ENCODE measurements at regions not wholly inside any gene's neighbourhood (a gene's known extent, or its start where the extent isn't known, plus 50 kb on each side); places are given as distances from the start of the nearest gene placed in this dataset.
"Not testable (repeated sequence)": the region's sequence is repeated elsewhere in the genome, so short reads cannot be mapped to it uniquely, and the experiment has no call there.

DNA sequence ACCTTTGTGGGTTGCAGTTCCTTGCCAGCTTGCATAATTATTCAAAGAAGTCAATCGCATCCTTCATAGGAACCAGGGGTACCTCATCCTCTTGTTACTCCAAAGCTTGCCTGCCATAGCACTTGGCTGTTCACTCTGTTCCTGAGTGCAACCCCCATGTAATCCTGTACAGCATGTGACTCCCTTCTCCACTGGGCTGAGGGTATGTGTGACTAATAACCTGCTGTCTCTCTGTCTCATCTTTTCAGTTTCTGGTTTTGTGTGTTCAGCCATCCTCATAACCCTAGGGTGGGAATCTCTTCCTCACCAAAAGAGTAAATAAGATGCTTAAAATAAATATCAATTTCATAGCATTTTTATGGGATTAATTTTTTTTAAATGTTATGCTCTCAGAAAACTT is 351.9 kb downstream of the S1PR1 start:
- DNase-seq, result no peak

DNA sequence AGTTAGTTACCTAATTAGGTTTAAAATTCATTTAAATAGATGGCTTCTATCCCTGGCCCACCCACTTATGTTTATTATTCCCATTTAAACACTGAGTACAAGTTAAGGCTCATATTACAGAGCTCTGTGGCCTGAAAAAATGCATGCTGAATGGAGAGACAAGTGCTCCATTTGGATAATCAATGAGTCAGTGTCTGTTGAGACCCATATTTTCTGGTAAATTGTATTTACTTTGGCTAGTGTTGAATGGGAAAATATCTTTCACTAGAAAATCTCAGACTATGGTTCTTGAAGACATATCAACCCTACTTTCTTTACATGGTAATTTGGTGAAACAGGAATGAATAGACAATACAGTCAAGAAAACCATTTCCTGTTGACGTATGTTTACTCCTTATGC is 356.0 kb downstream of the S1PR1 start:
- DNase-seq, result no peak

DNA sequence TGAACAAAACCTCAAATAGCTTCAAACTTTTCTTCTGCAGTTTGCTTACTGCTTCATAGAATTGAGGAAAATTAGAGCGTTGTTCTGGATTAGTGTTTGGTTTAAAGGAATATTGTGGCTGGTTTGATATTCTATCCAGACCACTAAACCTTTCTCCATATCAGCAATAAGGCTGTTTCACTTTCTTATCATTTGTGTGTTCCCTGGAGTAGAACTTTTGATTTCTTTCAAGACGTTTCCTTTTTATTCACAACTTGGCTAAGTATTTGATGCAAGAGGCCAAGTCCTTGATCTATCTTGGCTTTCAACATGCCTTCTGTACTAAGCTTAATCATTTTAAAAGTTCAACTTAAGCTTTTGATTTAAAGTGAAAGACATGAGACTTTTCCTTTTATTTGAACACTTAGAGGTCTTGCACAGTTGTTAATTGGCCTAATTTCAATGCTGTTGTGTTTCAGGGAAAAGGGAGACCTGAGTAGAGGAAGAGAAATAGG is 359.1 kb downstream of the S1PR1 start:
- no peak for DNase-seq

DNA sequence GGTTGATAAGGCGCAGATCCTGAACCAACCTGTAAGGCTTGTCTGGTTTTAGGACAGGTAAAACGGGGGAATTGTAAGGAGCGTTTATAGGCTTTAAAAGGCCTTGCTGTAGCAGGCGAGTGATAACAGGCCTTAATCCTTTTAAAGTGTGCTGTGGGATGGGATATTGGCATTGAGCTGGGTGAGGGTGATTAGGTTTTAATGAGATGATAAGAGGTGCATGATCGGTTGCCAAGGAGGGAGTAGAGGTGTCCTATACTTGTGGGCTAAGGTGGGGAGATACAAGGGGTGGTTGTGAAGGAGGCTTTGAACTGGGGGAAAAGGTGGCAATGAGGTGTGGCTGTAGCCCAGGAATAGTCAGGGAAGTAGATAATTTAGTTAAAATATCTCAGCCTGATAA is 363.8 kb downstream of the S1PR1 start:
- not testable (repeated sequence) for DNase-seq

DNA sequence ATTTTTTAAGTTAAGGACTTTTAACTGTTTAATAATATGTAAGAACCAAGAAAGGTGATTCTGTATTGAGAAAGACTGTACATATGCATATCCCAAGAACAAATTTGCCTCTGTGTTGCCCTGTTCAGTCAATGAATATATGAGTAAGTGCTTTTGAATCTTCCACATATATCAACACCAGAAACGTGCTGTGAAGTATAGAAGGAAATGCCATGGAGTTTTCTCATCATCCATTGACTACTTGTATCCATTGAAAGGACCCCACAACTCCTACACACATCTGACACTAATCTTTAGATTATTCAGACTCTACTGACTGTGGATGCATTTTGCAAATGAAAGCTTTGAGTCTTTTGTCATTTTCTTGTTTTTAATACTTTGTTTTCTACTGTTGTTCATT is 366.9 kb downstream of the S1PR1 start:
- DNase-seq, result no peak

DNA sequence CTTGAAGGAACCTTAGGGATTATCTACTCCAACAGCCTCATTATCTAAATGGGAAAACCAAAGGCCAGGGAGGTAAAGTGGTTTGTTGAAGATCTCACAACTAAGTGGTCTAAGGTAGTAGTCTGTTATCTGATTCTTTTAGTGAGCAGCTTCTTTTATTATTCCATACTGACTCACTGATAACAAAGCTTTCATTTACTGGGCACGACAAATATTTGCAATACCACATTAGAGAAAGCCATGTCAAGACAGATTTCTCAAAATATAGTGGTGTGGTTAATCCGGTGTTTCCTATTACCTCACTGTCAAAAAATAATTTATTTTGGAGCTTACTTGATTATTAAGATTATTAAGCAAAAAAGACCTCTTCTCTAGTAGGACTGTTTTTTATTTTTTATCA is 369.1 kb downstream of the S1PR1 start:
- DNase-seq, result no peak

DNA sequence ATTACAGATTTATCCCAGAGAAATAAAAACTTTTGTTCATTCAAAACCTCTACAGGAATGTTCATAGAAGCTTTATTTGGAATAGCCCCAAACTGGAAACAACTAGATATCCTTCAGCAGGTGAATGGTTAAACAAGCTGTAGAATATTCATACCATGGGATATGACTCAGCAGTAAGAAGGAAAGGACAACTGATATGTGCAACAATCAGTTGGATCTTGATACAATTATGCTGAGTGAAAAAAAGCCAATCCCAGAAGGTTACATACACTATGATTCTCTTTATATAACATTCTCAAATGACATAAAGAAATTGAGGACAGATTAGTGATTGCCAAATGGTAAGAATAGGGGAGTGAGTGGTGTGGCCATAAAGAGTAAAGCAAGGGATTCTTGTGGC is 376.7 kb downstream of the S1PR1 start:
- no peak for DNase-seq

DNA sequence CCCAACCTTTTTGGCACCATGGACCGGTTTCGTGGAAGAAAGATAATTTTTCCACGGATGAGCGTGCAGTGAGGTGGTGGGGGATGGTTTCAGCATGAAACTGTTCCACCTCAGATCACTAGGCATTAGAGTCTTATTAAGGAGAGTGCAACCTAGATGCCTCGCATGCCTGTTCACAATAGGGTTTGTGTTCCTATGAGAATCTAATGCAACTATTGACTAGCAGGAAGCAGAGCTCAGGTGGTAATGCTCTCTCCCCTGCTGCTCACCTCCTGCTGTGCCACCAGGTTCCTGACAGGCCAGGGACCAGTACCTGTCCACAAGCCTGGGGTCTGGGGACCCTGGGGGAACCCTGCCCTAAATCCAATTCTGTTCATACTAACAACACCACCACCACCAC is 377.8 kb downstream of the OLFM3 start:
- DNase-seq, result no peak

DNA sequence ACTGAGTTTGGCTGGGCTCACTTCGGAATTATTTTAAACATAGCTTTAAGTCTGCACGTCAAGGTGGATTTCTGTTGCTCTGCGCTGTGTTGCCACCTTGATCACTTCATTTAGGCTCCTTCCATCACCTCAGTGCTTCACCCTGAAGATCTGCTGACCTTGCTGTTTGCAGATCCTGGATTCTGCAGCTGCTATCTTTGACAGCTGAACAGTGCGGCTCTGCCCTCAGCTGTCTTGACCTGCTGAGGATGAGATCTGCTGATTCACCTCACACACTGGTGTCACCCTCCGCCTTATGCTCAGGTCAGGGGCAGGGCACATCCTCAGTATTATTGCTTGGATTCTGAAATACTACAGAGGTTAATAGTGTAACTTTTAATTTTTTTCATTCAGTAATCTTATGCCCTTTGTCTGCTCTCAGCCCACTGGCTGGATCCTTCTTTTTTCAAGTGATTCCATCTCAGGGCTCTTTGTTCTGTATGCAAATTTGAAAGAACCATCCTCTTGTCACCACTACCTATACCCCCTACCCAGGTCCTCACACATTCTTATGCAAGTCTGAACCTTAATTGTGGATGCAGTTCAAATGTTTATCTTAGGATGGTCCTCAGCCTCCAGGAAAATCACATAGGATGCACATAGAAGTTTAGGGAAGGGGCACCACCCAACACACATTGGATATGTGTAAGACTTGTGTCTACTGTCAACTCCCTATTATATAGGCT is 364.0 kb downstream of the OLFM3 start:
- DNase-seq, result no peak

DNA sequence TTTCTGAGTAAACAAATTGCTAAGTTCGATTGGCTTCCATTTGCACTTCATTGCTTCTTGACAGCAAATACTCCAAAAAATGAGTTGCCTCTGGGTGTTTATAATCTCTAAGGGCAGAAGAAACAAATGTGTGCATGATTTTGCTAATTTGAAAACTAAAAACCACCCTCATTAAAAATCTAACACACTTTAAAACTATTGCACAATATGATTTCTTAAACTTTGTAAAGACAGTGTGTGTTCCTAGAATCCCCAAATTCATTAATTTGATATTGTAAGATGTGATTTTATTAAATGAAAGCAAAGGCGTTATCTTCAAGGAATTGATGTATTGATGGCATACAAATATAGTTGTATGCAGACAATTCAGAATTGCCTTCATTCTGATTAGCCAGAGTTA is 350.9 kb downstream of the OLFM3 start:
- DNase-seq, result no peak

DNA sequence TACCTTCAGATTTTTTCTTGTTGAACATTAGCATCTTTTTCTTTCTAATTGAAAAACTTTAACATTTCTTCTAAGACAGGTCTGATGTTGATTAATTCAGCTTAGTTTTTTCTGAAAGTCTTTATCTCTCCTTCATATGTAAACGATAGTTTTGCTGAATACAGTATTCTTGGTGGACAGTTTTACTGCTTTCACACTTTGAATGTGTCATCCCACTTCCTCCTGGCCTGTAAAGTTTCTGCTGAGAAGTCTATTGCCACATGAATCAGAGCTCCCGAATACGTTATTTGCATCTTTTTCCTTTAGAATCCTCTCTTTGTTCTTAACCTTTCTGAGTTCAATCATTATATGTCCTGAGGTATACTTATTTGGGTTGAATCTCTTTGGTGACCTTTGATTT is 344.2 kb downstream of the OLFM3 start:
- no peak for DNase-seq

DNA sequence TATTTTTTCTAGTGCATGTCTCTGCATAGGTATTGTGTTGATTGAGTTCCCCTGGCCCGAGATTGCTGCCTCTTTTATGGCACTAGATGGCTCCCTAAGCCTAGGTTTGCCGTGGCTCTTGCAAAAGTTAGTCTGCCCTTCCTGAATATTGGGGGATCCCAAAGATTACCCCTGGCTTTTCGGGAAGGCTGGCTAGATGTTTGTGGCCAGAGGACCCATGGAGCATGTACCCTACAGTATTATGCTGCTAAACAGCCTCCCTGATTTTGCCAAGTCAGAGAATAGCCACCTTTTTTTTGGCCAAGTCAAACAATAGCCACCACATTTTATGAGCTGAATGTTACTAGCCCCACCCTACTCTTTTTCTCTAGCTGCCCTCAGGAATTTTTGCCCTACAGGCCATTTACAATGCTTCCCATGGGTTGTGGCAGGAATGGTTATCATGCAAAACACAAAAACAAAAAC is 343.2 kb downstream of the OLFM3 start:
- DNase-seq, result no peak

DNA sequence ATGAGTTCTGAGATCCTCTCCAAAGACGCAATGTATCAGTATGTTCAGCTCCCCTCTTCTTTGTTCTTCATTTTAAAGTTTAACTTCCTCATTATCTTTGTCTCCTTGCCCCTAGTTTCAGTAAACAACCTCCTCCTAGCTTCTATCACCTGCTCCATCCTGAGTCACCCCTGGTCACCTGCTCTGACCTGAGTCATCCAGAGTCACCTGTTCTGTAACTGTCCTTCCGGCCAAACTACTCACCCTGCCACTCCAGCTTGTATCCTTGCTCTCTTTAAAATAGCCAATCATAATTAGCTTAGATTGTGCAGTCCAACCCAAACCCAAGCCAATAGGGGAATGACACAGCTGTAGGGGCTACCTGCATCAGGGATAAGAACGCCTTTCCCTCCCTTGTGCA is 332.0 kb downstream of the OLFM3 start:
- no peak for DNase-seq

DNA sequence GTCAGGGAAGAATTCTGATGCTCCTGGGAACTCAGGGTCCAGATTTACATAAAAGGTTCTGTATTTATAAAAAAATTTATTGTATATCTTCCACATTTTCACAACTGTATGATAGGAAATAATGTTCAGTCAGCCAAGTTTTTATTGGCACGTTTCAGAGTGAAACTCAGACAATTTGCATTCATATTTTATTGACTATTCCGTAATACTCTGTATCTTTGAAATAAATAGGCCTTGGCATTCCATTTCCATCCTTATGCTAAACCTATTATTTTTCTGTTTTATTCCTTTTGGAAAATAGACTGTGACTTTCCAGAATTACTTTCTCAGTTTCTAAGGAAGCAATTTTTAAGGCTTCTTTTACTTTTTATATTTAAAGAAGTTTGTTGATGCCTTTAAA is 329.0 kb downstream of the OLFM3 start:
- DNase-seq, result no peak

DNA sequence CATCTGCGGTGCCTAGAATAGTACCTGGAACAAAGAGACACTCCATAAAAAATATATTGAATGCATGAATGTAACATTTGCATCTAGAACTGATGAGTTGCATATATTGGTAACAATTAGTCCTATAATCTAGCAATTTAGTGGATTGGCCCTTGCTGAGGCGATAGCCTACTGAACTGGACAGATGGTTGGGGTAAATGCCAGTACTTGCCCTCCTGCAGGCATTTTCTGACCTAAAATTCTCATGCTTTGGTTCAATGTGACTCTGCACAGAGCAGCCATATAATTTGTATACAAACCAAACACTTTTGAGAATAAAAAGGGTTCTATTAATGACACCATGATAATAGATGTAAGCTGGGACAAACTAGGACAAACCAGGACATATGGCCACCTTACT is 313.6 kb downstream of the OLFM3 start:
- DNase-seq, result no peak

DNA sequence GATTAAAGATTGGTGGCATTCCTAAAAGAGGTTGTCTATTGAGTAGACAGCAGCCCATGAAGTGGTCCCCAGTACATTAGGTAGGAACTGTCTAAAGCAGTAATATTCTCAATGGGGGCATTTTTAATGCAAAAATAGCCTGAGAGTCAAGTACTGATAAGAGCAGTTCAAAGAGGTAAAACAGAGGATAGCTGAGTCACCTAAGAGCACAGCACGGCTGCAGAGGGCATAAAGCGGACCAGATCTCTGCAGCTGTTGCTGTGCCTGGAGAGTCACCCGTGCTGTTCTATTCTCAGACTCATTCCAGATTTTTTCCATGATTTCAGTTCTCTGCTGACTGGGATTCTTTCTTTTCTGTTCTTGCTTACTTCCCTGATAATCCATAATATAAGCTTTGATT is 313.2 kb downstream of the OLFM3 start:
- no peak for DNase-seq

DNA sequence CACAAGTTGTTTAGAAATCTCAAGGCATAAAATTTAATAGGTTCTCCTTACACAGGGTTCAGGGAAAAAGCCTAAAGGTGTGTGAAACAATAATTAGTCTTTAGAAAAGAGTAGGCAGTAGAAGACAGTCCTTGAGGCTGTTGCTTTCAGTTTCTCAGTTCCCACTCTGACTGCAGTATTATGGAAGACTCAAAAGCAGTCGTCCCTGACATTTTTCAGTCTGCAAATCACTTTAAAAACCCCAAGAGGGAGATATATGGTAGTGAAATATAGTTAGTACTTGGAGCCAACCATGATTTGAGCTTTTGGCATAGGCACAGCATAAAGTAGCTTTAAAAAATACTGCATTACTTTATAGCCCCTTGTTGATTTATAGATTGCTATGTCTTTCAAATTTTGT is 299.7 kb downstream of the OLFM3 start:
- DNase-seq, result no peak

DNA sequence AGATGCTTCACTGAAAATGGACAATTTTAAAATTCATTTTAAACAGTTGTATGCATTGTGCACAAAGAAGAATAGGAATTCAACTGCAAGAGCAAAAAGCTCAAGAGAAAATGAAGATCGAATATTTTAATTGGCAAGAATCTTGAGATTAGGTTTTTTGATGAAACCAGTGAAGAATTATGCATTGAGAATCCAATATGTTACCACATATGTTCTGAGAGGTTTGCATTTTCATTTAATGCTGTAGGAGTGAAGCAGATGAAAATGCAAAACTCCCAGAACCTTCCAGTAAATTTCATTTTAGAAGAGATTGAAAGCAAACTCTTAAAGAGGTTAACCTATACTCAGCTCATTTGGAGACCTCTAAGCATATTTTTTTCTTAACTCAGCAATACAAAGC is 298.0 kb downstream of the OLFM3 start:
- DNase-seq, result no peak

DNA sequence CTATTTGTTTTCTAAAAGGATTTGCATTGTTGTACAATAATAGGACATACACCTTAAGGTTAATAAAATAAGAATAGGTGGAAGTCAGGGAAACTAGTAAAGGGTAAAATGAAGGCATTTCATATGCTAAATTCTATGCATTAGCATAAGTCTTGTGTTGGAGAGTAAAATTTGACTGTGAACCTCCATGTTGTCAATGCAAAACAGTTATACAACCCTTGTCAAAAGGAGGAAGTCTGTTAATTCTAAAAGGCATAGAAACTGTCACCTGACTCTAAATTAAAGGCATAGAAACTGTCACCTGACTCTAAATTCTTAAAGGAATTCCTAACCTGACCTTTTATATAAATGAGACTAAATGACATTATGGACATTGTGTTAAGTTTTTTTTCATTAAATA is 291.8 kb downstream of the OLFM3 start:
- DNase-seq, result no peak

DNA sequence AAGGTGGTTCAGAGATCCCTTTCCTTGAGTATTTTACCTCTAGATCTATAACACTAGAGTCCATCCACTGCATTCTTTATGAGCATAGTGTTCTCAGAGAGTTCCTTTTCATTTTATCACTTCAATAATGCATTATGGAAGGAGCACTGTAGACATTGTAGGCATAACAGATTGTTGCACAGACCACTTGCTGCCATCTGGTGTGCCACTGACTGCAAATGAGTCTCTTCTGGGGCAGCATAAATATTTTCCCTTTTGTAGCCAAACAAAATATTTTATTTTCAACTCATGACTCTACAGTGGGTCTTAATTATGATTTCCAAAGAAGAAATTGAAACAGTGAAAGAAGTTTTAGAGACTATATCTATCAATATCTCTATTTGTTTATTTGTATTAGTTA is 290.4 kb downstream of the OLFM3 start:
- DNase-seq, result no peak

DNA sequence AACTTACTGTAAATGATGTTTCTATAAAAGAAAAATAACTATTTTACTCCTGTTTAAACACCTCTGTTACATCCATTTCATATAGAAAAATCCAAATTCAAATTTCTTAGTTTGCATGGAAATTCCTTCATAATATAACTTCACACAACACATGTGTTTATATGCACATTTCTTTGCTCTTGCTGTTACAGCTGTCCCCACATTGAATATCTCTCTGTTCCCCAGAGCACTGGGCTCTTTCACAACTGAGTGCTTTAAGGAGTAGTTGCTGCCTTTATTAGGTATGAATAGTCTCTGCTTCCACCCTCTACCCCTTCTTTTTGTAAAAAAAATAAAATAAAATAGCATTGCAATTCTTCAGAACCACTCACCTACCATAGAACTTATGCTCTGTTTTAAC is 287.0 kb downstream of the OLFM3 start:
- no peak for DNase-seq

DNA sequence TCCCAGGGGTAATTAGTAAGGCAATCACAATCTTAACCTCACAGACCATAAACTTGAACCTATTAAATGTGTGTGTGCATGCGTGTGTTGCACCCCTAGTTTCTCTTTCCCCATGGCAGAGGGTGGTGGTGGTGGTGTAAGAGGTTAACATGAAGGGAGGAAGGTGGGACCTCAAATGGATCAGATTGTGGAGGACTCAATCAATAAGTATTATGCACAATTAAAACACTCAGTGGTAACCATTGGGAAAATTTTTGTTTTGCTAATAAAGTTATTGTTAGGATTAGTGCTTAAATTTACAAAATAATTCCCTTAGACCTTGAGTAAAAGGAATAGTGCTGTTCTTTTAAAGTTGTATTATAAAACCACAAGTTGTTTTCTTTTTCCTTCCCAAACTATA is 283.0 kb downstream of the OLFM3 start:
- no peak for DNase-seq

DNA sequence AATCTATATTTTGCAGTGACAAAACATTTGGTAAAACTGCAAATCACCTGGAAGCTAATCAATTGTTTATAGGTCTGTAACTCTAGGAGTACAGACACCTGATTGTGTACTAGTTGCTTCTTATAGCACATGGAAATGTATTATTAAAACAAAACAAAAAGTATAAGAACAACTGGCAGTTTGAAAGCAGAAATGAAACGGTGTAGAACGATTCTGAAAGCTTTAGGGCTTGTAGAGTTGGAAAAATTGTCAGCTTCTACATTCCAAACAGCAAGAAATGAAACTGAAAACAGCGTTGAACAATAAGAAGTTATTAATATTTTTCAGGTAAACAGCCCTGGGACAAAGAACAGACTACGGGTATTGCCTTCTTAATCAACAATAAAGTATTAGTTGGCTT is 273.3 kb downstream of the OLFM3 start:
- DNase-seq, result no peak

DNA sequence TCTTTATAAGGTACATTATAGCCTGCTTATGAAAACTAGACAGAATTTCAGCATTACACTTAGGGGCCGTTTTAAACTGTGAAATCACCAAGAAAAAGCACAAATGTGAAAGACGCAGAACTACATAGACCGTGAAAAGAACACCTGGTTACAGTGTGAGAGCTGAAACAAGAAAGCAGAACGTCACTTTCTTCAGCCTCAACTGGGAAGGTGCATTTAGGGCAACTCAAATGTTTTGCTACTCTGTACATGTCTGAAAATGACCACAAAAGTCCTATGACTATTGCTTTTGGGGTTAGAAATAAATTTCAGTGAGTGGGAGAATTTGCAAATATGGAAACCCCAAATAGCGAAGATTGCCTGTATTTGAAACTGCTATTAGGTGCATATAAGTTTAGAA is 268.7 kb downstream of the OLFM3 start:
- no peak for DNase-seq

DNA sequence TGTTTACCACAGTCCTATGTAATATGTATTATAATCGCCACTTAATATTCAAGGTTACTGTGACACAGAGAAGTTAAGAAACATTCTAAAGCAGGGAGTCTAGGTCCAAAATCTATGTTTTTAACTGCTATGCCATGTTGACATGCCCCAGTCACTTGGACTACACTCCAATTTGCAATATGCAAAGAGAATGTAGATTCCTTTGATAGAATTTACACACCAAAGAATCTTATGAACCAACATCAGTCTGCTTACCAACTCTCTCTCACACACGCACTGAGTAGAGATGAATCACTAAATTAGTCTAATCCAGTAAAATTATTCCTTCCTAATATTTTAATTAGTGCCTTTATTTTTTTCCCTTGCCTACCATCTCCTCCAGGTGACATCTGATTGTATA is 266.2 kb downstream of the OLFM3 start:
- DNase-seq, result no peak
